H1 (cell line): ENCODE measurements at regions not wholly inside any gene's neighbourhood (a gene's known extent, or its start where the extent isn't known, plus 50 kb on each side); places are given as distances from the start of the nearest gene placed in this dataset.

Experiments used
- CEBPB ChIP-seq: IDR thresholded peaks from 2 replicates; pipeline ENCODE4 v1.6.1; 2012; ENCODE audit warnings: low read depth, low read length
- CHD1 ChIP-seq: IDR thresholded peaks from 2 replicates; pipeline ENCODE4 v1.6.1; 2012; ENCODE audit warnings: low read depth, low read length, improper control_type of control experiment
- CREB1 ChIP-seq: IDR thresholded peaks from 2 replicates; pipeline ENCODE4 v1.6.1; 2012; ENCODE audit warnings: inconsistent platforms
- FOSL1 ChIP-seq: IDR thresholded peaks from 2 replicates; pipeline ENCODE4 v1.6.1; 2011; ENCODE audit warnings: mild to moderate bottlenecking, low read depth, low read length, moderate library complexity; ENCODE audit not compliant: insufficient read depth
- JUND ChIP-seq: IDR thresholded peaks from 2 replicates; pipeline ENCODE4 v1.6.1; 2011; ENCODE audit warnings: mild to moderate bottlenecking, improper control_type of control experiment, low read length
- SP1 ChIP-seq: IDR thresholded peaks from 2 replicates; pipeline ENCODE4 v1.6.1; 2011; ENCODE audit warnings: low read depth, low read length
- TF ChIP-seq, protein P1 (sequence below): fragments of 300-600 bp; sonication (generic); IDR thresholded peaks from 2 replicates; pipeline ENCODE4 v1.7.1; 2012; ENCODE audit warnings: low read length, moderate library complexity, mild to moderate bottlenecking, inconsistent platforms; ENCODE audit not compliant: insufficient replicate concordance
- TF ChIP-seq, protein P2 (sequence below): IDR thresholded peaks from 2 replicates; pipeline ENCODE4 v1.6.1; 2012; ENCODE audit warnings: inconsistent platforms

DNA sequence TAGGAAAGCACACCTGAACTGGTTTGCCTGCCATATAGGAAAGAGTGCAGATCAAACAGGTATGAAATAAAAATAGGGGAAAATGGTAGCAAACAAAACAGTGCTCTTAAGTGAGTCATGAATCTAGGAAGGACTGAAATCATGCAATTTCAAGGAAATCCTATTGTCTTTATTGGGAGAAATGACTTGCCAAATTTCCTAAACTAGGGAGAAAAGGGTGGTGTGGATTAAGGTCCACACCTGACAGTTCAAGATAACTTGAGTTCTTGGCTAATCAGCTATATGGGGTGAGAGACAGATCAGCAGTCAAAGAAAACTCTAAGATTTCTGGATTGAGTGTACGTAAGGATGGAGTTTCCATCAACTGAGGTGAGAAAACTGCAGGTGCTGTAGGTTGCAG lies 101.1 kb downstream of the PRKAB2 start (continued):
- TF ChIP-seq, protein P1, sequence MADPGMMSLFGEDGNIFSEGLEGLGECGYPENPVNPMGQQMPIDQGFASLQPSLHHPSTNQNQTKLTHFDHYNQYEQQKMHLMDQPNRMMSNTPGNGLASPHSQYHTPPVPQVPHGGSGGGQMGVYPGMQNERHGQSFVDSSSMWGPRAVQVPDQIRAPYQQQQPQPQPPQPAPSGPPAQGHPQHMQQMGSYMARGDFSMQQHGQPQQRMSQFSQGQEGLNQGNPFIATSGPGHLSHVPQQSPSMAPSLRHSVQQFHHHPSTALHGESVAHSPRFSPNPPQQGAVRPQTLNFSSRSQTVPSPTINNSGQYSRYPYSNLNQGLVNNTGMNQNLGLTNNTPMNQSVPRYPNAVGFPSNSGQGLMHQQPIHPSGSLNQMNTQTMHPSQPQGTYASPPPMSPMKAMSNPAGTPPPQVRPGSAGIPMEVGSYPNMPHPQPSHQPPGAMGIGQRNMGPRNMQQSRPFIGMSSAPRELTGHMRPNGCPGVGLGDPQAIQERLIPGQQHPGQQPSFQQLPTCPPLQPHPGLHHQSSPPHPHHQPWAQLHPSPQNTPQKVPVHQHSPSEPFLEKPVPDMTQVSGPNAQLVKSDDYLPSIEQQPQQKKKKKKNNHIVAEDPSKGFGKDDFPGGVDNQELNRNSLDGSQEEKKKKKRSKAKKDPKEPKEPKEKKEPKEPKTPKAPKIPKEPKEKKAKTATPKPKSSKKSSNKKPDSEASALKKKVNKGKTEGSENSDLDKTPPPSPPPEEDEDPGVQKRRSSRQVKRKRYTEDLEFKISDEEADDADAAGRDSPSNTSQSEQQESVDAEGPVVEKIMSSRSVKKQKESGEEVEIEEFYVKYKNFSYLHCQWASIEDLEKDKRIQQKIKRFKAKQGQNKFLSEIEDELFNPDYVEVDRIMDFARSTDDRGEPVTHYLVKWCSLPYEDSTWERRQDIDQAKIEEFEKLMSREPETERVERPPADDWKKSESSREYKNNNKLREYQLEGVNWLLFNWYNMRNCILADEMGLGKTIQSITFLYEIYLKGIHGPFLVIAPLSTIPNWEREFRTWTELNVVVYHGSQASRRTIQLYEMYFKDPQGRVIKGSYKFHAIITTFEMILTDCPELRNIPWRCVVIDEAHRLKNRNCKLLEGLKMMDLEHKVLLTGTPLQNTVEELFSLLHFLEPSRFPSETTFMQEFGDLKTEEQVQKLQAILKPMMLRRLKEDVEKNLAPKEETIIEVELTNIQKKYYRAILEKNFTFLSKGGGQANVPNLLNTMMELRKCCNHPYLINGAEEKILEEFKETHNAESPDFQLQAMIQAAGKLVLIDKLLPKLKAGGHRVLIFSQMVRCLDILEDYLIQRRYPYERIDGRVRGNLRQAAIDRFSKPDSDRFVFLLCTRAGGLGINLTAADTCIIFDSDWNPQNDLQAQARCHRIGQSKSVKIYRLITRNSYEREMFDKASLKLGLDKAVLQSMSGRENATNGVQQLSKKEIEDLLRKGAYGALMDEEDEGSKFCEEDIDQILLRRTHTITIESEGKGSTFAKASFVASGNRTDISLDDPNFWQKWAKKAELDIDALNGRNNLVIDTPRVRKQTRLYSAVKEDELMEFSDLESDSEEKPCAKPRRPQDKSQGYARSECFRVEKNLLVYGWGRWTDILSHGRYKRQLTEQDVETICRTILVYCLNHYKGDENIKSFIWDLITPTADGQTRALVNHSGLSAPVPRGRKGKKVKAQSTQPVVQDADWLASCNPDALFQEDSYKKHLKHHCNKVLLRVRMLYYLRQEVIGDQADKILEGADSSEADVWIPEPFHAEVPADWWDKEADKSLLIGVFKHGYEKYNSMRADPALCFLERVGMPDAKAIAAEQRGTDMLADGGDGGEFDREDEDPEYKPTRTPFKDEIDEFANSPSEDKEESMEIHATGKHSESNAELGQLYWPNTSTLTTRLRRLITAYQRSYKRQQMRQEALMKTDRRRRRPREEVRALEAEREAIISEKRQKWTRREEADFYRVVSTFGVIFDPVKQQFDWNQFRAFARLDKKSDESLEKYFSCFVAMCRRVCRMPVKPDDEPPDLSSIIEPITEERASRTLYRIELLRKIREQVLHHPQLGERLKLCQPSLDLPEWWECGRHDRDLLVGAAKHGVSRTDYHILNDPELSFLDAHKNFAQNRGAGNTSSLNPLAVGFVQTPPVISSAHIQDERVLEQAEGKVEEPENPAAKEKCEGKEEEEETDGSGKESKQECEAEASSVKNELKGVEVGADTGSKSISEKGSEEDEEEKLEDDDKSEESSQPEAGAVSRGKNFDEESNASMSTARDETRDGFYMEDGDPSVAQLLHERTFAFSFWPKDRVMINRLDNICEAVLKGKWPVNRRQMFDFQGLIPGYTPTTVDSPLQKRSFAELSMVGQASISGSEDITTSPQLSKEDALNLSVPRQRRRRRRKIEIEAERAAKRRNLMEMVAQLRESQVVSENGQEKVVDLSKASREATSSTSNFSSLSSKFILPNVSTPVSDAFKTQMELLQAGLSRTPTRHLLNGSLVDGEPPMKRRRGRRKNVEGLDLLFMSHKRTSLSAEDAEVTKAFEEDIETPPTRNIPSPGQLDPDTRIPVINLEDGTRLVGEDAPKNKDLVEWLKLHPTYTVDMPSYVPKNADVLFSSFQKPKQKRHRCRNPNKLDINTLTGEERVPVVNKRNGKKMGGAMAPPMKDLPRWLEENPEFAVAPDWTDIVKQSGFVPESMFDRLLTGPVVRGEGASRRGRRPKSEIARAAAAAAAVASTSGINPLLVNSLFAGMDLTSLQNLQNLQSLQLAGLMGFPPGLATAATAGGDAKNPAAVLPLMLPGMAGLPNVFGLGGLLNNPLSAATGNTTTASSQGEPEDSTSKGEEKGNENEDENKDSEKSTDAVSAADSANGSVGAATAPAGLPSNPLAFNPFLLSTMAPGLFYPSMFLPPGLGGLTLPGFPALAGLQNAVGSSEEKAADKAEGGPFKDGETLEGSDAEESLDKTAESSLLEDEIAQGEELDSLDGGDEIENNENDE: no peak
- TF ChIP-seq, protein P2, sequence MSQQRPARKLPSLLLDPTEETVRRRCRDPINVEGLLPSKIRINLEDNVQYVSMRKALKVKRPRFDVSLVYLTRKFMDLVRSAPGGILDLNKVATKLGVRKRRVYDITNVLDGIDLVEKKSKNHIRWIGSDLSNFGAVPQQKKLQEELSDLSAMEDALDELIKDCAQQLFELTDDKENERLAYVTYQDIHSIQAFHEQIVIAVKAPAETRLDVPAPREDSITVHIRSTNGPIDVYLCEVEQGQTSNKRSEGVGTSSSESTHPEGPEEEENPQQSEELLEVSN: no peak
- TF ChIP-seq CEBPB (no peak), SP1 (no peak), JUND (no peak), FOSL1 (no peak), CREB1 (no peak), CHD1 (no peak)
